ENCODE measurements at regions not wholly inside any gene's neighbourhood (a gene's known extent, or its start where the extent isn't known, plus 50 kb on each side); places are given as distances from the start of the nearest gene placed in this dataset.

DNA sequence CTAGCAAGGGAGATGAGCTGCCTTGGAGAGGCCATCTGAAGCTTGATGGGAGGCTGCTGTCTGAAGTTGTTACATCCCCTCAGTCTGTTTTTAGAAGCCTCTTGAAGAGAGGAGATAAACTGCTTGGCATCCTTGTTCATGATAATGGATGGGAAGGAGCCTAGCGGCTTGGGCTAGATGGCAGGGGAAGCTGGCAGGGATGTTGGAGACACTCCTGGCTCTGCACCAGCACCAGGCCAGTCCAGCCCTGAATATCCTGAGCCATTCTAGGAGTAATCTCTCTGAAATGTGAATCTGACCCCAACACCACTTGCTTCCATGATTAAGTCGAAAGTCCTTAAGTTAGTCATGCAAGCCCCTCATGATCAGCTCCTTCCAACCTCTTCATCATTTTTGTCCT, 310.5 kb downstream of the NSG2 start:
- TF ChIP-seq, protein P1, sequence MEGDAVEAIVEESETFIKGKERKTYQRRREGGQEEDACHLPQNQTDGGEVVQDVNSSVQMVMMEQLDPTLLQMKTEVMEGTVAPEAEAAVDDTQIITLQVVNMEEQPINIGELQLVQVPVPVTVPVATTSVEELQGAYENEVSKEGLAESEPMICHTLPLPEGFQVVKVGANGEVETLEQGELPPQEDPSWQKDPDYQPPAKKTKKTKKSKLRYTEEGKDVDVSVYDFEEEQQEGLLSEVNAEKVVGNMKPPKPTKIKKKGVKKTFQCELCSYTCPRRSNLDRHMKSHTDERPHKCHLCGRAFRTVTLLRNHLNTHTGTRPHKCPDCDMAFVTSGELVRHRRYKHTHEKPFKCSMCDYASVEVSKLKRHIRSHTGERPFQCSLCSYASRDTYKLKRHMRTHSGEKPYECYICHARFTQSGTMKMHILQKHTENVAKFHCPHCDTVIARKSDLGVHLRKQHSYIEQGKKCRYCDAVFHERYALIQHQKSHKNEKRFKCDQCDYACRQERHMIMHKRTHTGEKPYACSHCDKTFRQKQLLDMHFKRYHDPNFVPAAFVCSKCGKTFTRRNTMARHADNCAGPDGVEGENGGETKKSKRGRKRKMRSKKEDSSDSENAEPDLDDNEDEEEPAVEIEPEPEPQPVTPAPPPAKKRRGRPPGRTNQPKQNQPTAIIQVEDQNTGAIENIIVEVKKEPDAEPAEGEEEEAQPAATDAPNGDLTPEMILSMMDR (IDR thresholded peaks at IDR 0.05; ENCODE audit: poor library complexity), result no peak
- no peak for TF ChIP-seq EZH2 (IDR thresholded peaks at IDR 0.05; ENCODE audit: borderline replicate concordance)
- TF ChIP-seq EZH2phosphoT487 (IDR thresholded peaks at IDR 0.05; ENCODE audit: low read depth, severe bottlenecking, unreplicated experiment), result no peak
